Mesenchymal stem cell (in vitro differentiated cells and primary cell): ENCODE measurements at regions not wholly inside any gene's neighbourhood (a gene's known extent, or its start where the extent isn't known, plus 50 kb on each side); places are given as distances from the start of the nearest gene placed in this dataset.

ENCODE experiments used
- DNase-seq: peaks from one replicate; pipeline ENCODE4 v3.0.0-alpha.2; 2013
- H2AFZ ChIP-seq: one replicate; pipeline ENCODE4 v1.6.1; 2013; ENCODE audit warnings: low read depth, mild to moderate bottlenecking, control low read depth, inconsistent platforms, low read length, moderate library complexity
- H2AK5ac ChIP-seq: 2 replicates; pipeline ENCODE4 v1.6.1; 2013; ENCODE audit warnings: low read length, moderate library complexity, mild to moderate bottlenecking, inconsistent platforms; ENCODE audit not compliant: severe bottlenecking
- H2BK120ac ChIP-seq: one replicate; pipeline ENCODE4 v1.6.1; 2013; ENCODE audit warnings: low read depth, mild to moderate bottlenecking, inconsistent platforms, low read length, moderate library complexity
- H2BK12ac ChIP-seq, 2 experiments: one replicate each; pipeline ENCODE4 v1.6.1; 2013; ENCODE audit warnings: inconsistent platforms in 2 of 2, low read length in 2 of 2, mild to moderate bottlenecking in 2 of 2, moderate library complexity in 2 of 2, control low read depth in 1 of 2
- H2BK15ac ChIP-seq: one replicate; pipeline ENCODE4 v1.6.1; 2013; ENCODE audit warnings: mild to moderate bottlenecking, low read depth, inconsistent platforms; ENCODE audit not compliant: poor library complexity, severe bottlenecking
- H2BK5ac ChIP-seq: 2 replicates; pipeline ENCODE4 v1.6.1; 2013; ENCODE audit warnings: low read depth, mild to moderate bottlenecking, low read length, control low read depth, inconsistent platforms; ENCODE audit not compliant: poor library complexity, severe bottlenecking
- H3K14ac ChIP-seq, 2 experiments: one replicate each; pipeline ENCODE4 v1.6.1; 2013; ENCODE audit warnings: inconsistent platforms in 2 of 2, low read length in 2 of 2, control low read depth in 1 of 2, mild to moderate bottlenecking in 1 of 2, moderate library complexity in 1 of 2
- H3K18ac ChIP-seq, 2 experiments: one replicate each; pipeline ENCODE4 v1.6.1; 2013; ENCODE audit warnings: inconsistent platforms in 2 of 2, low read length in 2 of 2, control low read depth in 1 of 2, low read depth in 1 of 2, mild to moderate bottlenecking in 1 of 2
- H3K23ac ChIP-seq, 2 experiments: one replicate each; pipeline ENCODE4 v1.6.1; 2013; ENCODE audit warnings: inconsistent platforms in 2 of 2, low read length in 2 of 2, mild to moderate bottlenecking in 2 of 2, moderate library complexity in 2 of 2, control low read depth in 1 of 2
- H3K27ac ChIP-seq: 2 replicates; pipeline ENCODE4 v1.5.1; 2013; ENCODE audit warnings: mild to moderate bottlenecking, moderate library complexity, low read length, control low read depth, inconsistent platforms; ENCODE audit not compliant: poor library complexity, severe bottlenecking
- H3K27me3 ChIP-seq, 2 experiments: 2 replicates each; pipeline versions ENCODE4 v1.6.1 to v1.7.0; 2013; ENCODE audit warnings: low read length in 2 of 2, mild to moderate bottlenecking in 2 of 2, moderate library complexity in 2 of 2, control low read depth in 1 of 2, inconsistent platforms in 1 of 2; ENCODE audit not compliant: control insufficient read depth in 1 of 2, insufficient read depth in 1 of 2
- H3K36me3 ChIP-seq, 2 experiments: 2 replicates each; pipeline versions ENCODE4 v1.6.1 to v1.7.0; 2013; ENCODE audit warnings: low read length in 2 of 2, control low read depth in 1 of 2, inconsistent platforms in 1 of 2, low read depth in 1 of 2, mild to moderate bottlenecking in 1 of 2; ENCODE audit not compliant: insufficient read depth in 2 of 2, control insufficient read depth in 1 of 2
- H3K4ac ChIP-seq, 2 experiments: one replicate each; pipeline ENCODE4 v1.6.1; 2013; ENCODE audit warnings: inconsistent platforms in 2 of 2, low read length in 2 of 2, mild to moderate bottlenecking in 2 of 2, moderate library complexity in 2 of 2, control low read depth in 1 of 2, low read depth in 1 of 2
- H3K4me1 ChIP-seq: 2 replicates; pipeline ENCODE4 v1.6.1; 2013; ENCODE audit warnings: low read depth, low read length, control low read depth; ENCODE audit not compliant: control insufficient read depth, insufficient read depth
- H3K4me2 ChIP-seq: 2 replicates; pipeline ENCODE4 v1.6.1; 2013; ENCODE audit warnings: low read length, mild to moderate bottlenecking, inconsistent platforms; ENCODE audit not compliant: poor library complexity, severe bottlenecking
- H3K4me3 ChIP-seq, 2 experiments: 2 replicates each; pipeline versions ENCODE4 v1.5.1 to v1.7.0; 2013; ENCODE audit warnings: low read length in 2 of 2, mild to moderate bottlenecking in 2 of 2, control low read depth in 1 of 2, low read depth in 1 of 2; ENCODE audit not compliant: insufficient read depth in 1 of 2
- H3K79me1 ChIP-seq: replicated peaks from 2 replicates; pipeline ENCODE4 v1.6.1; 2013; ENCODE audit warnings: mild to moderate bottlenecking, control low read depth, low read length, inconsistent platforms; ENCODE audit not compliant: poor library complexity, severe bottlenecking
- H3K9ac ChIP-seq: 2 replicates; pipeline ENCODE4 v1.7.0; 2013; ENCODE audit warnings: mild to moderate bottlenecking, low read length, moderate library complexity
- H3K9me3 ChIP-seq: 2 replicates; pipeline ENCODE4 v1.7.0; 2013; ENCODE audit warnings: mild to moderate bottlenecking, low read length; ENCODE audit not compliant: control insufficient read depth
- H4K8ac ChIP-seq: one replicate; pipeline ENCODE4 v1.6.1; 2013; ENCODE audit warnings: inconsistent platforms, mild to moderate bottlenecking, low read length, moderate library complexity
- H4K91ac ChIP-seq: one replicate; pipeline ENCODE4 v1.6.1; 2013; ENCODE audit warnings: mild to moderate bottlenecking, low read length, inconsistent platforms
- WGBS: methylation state at CpG from one replicate; pipeline ENCODE4 v1.1.7; 2013; ENCODE audit warnings: mixed read lengths; 5-methylcytosine and 5-hydroxymethylcytosine counted together

GRCh38 chr1:213617133-213617532 lies 370.6 kb upstream of the PROX1 start:
- no peak overlapping the region for H3K23ac ChIP-seq
- no peak for DNase-seq
- H3K27me3 ChIP-seq = peaks cover 0 to 52% of the 10 kb centered on the region in 2 experiments
- H3K4me1 ChIP-seq = no peaks in the 10 kb centered on the region
- H3K36me3 ChIP-seq = no peaks in the 10 kb centered on the region
- no peak overlapping the region for H3K27ac ChIP-seq
- H3K4ac ChIP-seq = no peak overlapping the region
- no peaks in the 10 kb centered on the region for H3K9me3 ChIP-seq
- no peaks in the 10 kb centered on the region for H3K79me1 ChIP-seq
- H3K4me2 ChIP-seq = no peak overlapping the region
- H3K4me3 ChIP-seq = no peak overlapping the region
- no peak overlapping the region for H3K18ac ChIP-seq
- no peak overlapping the region for H4K91ac ChIP-seq
- H3K9ac ChIP-seq = no peak overlapping the region
- no peak overlapping the region for H2AFZ ChIP-seq
- no peak overlapping the region for H2BK12ac ChIP-seq
- H2BK15ac ChIP-seq = no peak overlapping the region
- no peak overlapping the region for H4K8ac ChIP-seq
- H2BK120ac ChIP-seq = no peak overlapping the region
- no peak overlapping the region for H3K14ac ChIP-seq
- H2AK5ac ChIP-seq = no peak overlapping the region
- no peak overlapping the region for H2BK5ac ChIP-seq

GRCh38 chr1:213618094-213618493 lies 369.7 kb upstream of the PROX1 start:
- no peak for DNase-seq
- H3K4me1 ChIP-seq = no peaks in the 10 kb centered on the region
- H3K9ac ChIP-seq = no peak overlapping the region
- no peak overlapping the region for H2BK5ac ChIP-seq
- H3K4me2 ChIP-seq = no peak overlapping the region
- H3K14ac ChIP-seq = no peak overlapping the region
- H3K27me3 ChIP-seq = peaks cover 0 to 49% of the 10 kb centered on the region in 2 experiments
- no peak overlapping the region for H2AK5ac ChIP-seq
- no peak overlapping the region for H2BK12ac ChIP-seq
- H3K23ac ChIP-seq = no peak overlapping the region
- no peak overlapping the region for H3K18ac ChIP-seq
- H4K91ac ChIP-seq = no peak overlapping the region
- no peak overlapping the region for H3K27ac ChIP-seq
- no peak overlapping the region for H4K8ac ChIP-seq
- H3K9me3 ChIP-seq = no peaks in the 10 kb centered on the region
- WGBS = 0% methylated on average over 1 of the region's 1 CpG
- no peak overlapping the region for H3K4me3 ChIP-seq
- H2BK15ac ChIP-seq = no peak overlapping the region
- H2BK120ac ChIP-seq = no peak overlapping the region
- H3K36me3 ChIP-seq = no peaks in the 10 kb centered on the region
- no peak overlapping the region for H2AFZ ChIP-seq
- H3K79me1 ChIP-seq = no peaks in the 10 kb centered on the region
- no peak overlapping the region for H3K4ac ChIP-seq

DNA sequence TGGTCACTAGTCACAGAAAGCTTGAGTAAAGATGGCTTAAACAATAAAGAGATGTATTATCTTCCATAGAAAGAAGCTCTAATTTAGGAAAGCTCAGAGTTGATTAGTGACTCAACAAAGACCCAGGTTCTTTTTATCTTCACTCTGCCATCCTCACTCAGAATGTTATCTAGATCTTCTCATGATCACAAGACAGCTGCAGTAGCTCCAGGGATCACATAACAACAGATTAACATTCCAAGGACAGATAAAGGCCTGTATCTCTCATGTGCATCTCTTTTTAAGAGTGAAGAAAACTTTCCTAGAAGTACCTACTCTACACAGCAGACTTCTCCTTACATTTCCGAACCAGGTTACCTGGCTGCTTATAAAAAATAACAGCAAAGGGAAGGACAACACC lies 368.7 kb upstream of the PROX1 start:
- Histone ChIP-seq H2BK5ac (no peak overlapping the region), H3K9me3 (no peaks in the 10 kb centered on the region), H3K14ac (no peak overlapping the region), H2BK15ac (no peak overlapping the region), H2AK5ac (no peak overlapping the region), H3K18ac (no peak overlapping the region), H3K4me1 (no peaks in the 10 kb centered on the region), H4K8ac (no peak overlapping the region), H4K91ac (no peak overlapping the region), H3K4ac (no peak overlapping the region), H3K4me2 (no peak overlapping the region), H3K27ac (no peak overlapping the region), H3K79me1 (no peaks in the 10 kb centered on the region), H3K4me3 (no peak overlapping the region), H3K27me3 (peaks cover 0 to 49% of the 10 kb centered on the region in 2 experiments), H2BK12ac (no peak overlapping the region), H3K9ac (no peak overlapping the region), H2AFZ (no peak overlapping the region), H3K23ac (no peak overlapping the region), H2BK120ac (no peak overlapping the region), H3K36me3 (no peaks in the 10 kb centered on the region)
- WGBS = 55% methylated on average over 1 of the region's 1 CpG
- no peak for DNase-seq

DNA sequence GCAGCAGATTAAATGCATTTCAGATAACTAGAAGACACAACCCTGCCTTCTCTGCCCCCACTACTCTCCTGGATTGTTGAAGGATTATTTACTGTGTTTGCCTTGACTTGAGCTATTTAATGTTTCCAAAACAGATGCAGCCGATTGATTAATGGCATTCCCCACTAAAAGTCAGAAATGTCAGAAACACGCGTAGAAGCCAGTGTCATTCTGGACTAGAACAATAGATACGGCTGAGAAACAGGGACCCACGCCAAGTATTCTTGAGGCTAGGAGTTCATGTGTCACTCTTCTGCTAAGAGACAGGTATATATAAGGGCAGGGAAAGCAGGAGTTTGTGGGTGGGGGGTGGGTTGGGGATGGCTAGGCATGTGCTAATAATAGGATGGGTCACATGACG lies 366.7 kb upstream of the PROX1 start:
- Histone ChIP-seq H2BK12ac (no peak overlapping the region), H3K27ac (no peak overlapping the region), H3K9me3 (no peaks in the 10 kb centered on the region), H3K36me3 (no peaks in the 10 kb centered on the region), H3K18ac (no peak overlapping the region), H2BK15ac (no peak overlapping the region), H4K8ac (no peak overlapping the region), H3K4me2 (no peak overlapping the region), H3K4ac (no peak overlapping the region), H3K4me3 (no peak overlapping the region), H3K79me1 (no peaks in the 10 kb centered on the region), H4K91ac (no peak overlapping the region), H3K14ac (no peak overlapping the region), H2BK120ac (no peak overlapping the region), H3K4me1 (no peaks in the 10 kb centered on the region), H3K23ac (no peak overlapping the region), H2AFZ (no peak overlapping the region), H2BK5ac (no peak overlapping the region), H3K27me3 (peaks cover 0 to 38% of the 10 kb centered on the region in 2 experiments), H2AK5ac (no peak overlapping the region), H3K9ac (no peak overlapping the region)
- no peak for DNase-seq
- WGBS = 84% methylated on average over 6 of the region's 6 CpGs
